ENCODE measurements at regions not wholly inside any gene's neighbourhood (a gene's known extent, or its start where the extent isn't known, plus 50 kb on each side); places are given as distances from the start of the nearest gene placed in this dataset.

- H3K4me2 ChIP-seq: no peak overlapping the region
- no peak overlapping the region for H2AFZ ChIP-seq (ENCODE audit: low read depth)
- H3K4me3 ChIP-seq (IDR thresholded peaks at IDR 0.05; ENCODE audit: insufficient read depth, low read depth, low read length): no peak overlapping the region
- no peaks in the 10 kb centered on the region for H3K36me3 ChIP-seq (ENCODE audit: insufficient read depth)
- no peak overlapping the region for H3K27ac ChIP-seq
- no peaks in the 10 kb centered on the region for H3K27me3 ChIP-seq (ENCODE audit: insufficient read depth, low read depth)
- H3K9ac ChIP-seq: no peak overlapping the region
- no peaks in the 10 kb centered on the region for H3K4me1 ChIP-seq (ENCODE audit: low read depth, poor library complexity, severe bottlenecking)
- no peak for TF ChIP-seq CTCF (conservative IDR thresholded peaks at IDR 0.05; ENCODE audit: low read depth, low read length)
- H4K20me1 ChIP-seq (ENCODE audit: insufficient read depth): no peaks in the 10 kb centered on the region
- H3K79me2 ChIP-seq (ENCODE audit: insufficient read depth, low read depth): no peaks in the 10 kb centered on the region
Observed at GRCh38 chr14:54225457-54226060, 171.2 kb upstream of the CDKN3 start.

GRCh38 chr14:54226103-54226502 is 170.7 kb upstream of the CDKN3 start:
- H3K27me3 ChIP-seq (ENCODE audit: insufficient read depth, low read depth): no peaks in the 10 kb centered on the region
- H3K4me2 ChIP-seq: no peak overlapping the region
- no peaks in the 10 kb centered on the region for H3K79me2 ChIP-seq (ENCODE audit: insufficient read depth, low read depth)
- H3K27ac ChIP-seq: no peak overlapping the region
- no peak overlapping the region for H3K4me3 ChIP-seq (IDR thresholded peaks at IDR 0.05; ENCODE audit: insufficient read depth, low read depth, low read length)
- H4K20me1 ChIP-seq (ENCODE audit: insufficient read depth): no peaks in the 10 kb centered on the region
- H2AFZ ChIP-seq (ENCODE audit: low read depth): no peak overlapping the region
- no peak for TF ChIP-seq CTCF (conservative IDR thresholded peaks at IDR 0.05; ENCODE audit: low read depth, low read length)
- no peak overlapping the region for H3K9ac ChIP-seq
- no peaks in the 10 kb centered on the region for H3K36me3 ChIP-seq (ENCODE audit: insufficient read depth)
- no peaks in the 10 kb centered on the region for H3K4me1 ChIP-seq (ENCODE audit: low read depth, poor library complexity, severe bottlenecking)

GRCh38 chr14:54226558-54226957 is 170.2 kb upstream of the CDKN3 start:
- no peaks in the 10 kb centered on the region for H3K36me3 ChIP-seq (ENCODE audit: insufficient read depth)
- no peak overlapping the region for H3K9ac ChIP-seq
- no peak overlapping the region for H3K4me3 ChIP-seq (IDR thresholded peaks at IDR 0.05; ENCODE audit: insufficient read depth, low read depth, low read length)
- no peak overlapping the region for H3K27ac ChIP-seq
- no peaks in the 10 kb centered on the region for H4K20me1 ChIP-seq (ENCODE audit: insufficient read depth)
- TF ChIP-seq CTCF (conservative IDR thresholded peaks at IDR 0.05; ENCODE audit: low read depth, low read length): no peak
- H3K4me2 ChIP-seq: no peak overlapping the region
- no peaks in the 10 kb centered on the region for H3K79me2 ChIP-seq (ENCODE audit: insufficient read depth, low read depth)
- no peaks in the 10 kb centered on the region for H3K27me3 ChIP-seq (ENCODE audit: insufficient read depth, low read depth)
- no peak overlapping the region for H2AFZ ChIP-seq (ENCODE audit: low read depth)
- H3K4me1 ChIP-seq (ENCODE audit: low read depth, poor library complexity, severe bottlenecking): no peaks in the 10 kb centered on the region

GRCh38 chr14:54229136-54229535 is 167.7 kb upstream of the CDKN3 start:
- TF ChIP-seq CTCF (conservative IDR thresholded peaks at IDR 0.05; ENCODE audit: low read depth, low read length): no peak
- Histone ChIP-seq H3K9ac (no peak overlapping the region), H3K27me3 (ENCODE audit: insufficient read depth, low read depth) (no peaks in the 10 kb centered on the region), H3K36me3 (ENCODE audit: insufficient read depth) (no peaks in the 10 kb centered on the region), H3K4me1 (ENCODE audit: low read depth, poor library complexity, severe bottlenecking) (no peaks in the 10 kb centered on the region), H3K4me2 (no peak overlapping the region), H3K79me2 (ENCODE audit: insufficient read depth, low read depth) (no peaks in the 10 kb centered on the region), H3K27ac (no peak overlapping the region), H2AFZ (ENCODE audit: low read depth) (no peak overlapping the region), H3K4me3 (IDR thresholded peaks at IDR 0.05; ENCODE audit: insufficient read depth, low read depth, low read length) (no peak overlapping the region), H4K20me1 (ENCODE audit: insufficient read depth) (no peaks in the 10 kb centered on the region)

Data from KMS-11 (cell line).